Anterior cingulate cortex (tissue), 58 donors: ENCODE measurements at regions not wholly inside any gene's neighbourhood (a gene's known extent, or its start where the extent isn't known, plus 50 kb on each side); places are given as distances from the start of the nearest gene placed in this dataset.

Experiments used
- DNase-seq, 58 donors: peaks; one replicate each; lab custom pipeline; 2025; lab: John Stamatoyannopoulos, UW

DNA sequence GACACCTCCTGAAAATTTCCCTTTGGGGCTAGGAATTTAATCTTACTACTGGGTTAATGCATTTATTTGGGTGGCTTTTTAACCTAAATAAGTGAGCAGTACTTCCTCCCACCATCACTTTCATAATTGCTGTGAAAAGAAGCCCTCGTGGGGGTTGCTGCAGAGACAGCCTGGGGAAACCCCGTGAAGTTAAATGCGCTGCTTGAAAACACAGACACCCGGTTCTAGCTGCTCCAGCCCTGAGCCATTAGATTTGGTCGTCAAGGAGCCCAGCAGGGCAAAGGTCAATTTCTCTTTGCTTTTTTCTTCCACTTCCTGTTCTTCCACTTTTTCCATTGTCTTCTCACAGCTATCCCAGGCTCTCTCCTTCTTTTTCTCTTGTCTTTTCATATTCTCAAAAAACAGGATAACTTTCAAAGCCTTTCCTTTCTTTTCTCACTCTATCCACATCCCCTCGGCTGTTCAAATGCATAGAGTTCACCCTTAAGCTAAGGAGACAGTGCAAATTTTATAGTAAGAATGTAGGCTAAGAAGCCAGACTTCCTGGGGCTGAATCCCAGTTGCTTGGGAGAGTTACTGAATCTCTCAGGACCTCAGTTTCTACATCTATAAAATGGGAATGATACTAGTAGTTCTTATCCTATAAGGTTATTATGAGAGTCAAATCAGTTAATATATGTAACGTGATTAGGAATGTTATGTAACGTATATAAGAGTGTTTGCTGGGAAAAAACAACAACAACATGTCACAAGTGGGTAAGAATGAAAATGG, 91.5 kb upstream of the ZNF827 start:
- DNase-seq = no peak

DNA sequence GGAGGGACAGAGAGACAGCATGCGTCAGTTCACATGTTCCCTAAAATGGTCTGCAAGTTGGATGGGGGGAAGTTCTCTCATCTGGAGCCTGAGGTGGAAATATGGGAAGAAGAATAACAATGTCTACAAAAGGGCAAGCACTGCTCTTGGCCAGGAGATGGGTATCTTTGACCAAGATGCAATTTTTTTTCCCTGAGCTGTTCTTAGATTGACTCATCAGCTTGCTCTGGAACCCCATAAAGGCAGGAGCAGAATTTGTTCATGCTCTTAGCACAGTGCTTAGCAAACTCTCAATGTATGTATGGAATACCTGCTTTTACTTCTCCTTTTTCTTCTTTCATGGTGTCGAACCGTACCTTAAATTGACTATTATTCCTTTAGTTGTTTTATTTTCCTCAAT, 90.5 kb upstream of the ZNF827 start:
- DNase-seq = no peak

DNA sequence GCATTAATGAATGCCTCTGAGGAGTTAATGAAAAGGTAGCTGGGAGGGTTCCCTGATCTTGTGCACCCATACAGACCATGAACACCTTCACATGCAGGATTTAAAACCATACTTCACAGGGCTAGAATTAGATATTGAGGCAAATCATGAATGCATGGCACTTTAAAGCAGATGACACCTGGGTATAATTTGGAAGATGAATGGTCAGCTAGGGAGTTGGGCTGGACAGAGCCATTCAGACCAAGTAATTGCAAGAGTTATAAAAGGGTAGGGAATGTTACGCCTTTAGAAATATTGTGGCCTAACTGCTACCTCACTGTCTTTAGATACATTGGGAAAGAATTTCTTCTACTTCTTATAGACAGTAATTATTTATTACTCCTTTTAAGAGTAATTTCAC, 89.1 kb upstream of the ZNF827 start:
- no peak for DNase-seq

DNA sequence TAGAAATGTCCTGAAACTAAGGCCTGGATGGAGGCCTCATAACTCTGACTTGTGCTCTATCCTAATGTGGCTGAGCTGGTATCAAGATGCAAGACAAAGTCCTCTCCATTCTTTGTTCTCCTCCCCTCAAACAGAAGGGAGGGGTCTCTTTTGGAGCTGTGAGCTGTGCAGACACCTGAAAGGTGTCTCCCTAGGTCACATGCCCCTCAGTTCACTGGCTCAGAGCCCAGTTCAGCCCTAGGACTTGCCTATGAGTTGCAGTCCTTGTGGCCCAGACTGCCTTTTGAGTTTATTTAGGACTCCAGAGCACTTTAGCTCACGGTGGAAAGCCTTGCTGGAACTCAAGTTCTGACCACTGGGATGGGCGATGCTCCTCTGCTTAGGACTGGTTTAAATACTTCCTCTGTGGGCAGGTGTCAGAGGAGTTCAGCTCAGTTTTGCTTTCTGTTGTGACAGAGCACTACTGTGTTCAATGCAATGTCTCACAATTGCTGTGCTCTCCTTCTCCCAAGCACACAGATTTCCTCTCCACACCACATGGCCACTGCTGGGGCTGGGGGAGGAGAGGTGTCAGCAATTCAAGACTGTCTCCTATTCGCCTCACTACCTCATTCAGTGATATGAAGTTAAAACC, 84.8 kb upstream of the ZNF827 start:
- no peak for DNase-seq

DNA sequence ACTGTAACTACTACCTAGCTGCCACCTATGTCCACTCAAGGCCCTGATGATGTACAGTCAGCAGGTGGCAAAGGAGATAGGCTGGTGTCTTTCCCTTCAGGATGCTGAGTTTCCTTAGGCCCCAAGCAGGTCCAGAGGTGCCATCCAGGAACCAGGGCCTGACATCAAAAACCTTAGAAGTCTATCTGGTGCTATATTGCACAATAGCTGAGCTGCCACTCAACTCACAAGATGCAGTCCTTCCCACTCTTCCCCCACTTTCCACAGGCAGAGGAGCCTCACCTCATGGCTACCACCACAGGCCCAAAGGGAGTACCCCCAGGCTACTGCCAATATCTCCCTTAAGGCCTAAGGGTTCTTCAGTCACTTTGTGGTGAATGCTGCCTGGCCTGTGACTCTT, 83.9 kb upstream of the ZNF827 start:
- no peak for DNase-seq

DNA sequence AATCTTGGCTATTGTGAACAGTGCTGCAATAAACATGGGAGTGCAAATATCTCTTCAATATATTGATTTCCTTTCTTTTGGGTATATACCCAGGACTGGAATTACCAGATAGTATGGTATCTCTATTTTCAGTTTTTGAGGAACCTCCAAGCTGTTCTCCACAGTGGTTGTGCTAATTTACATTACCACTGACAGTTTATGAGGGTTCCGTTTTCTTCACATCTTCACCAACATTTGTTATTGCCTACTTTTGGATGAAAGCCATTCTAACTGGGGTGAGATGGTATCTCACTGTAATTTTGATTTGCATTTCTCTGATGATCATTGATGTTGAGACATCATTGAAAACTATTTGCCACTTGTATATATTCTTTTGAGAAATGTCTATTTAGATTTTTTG, 79.6 kb upstream of the ZNF827 start:
- DNase-seq = no peak

DNA sequence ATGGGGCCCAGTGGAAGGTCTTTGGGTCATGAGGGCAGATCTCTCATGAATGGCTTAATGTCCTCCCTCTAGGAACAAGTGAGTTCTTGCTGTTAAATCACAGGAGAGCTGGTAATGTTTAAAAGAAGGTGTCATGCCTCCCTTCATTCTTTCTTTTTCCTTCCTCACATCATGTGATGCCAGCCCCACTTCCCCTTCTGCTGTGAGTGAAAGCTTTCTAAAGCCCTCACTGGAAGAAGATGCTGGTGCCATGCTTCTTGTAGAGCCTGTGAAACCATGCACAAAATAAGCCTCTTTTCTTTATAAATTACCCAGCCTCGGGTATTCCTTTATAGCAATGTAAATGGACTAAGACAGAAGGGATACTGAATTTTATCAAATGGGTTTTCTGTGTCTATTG, 66.1 kb upstream of the ZNF827 start:
- DNase-seq = no peak

DNA sequence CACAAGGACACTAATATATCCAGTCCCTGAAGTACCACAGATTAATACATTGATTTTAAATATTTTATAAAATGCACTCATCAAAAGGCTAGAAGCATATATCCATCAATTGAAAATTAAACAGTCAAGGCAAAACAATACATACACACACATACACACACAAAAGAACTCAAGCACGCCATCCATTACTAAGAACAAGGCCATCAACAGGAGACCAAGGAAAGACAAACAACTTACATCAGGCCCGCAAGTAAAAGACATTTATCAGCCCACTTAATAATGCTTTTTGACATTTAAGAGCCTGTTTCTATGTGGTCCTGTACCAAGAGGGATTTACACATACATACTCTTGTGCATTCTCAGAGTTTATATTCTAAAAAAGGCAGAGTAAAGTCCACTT, 50.0 kb upstream of the ZNF827 start:
- DNase-seq = no peak
